GM08714 (cell line): ENCODE measurements at regions not wholly inside any gene's neighbourhood (a gene's known extent, or its start where the extent isn't known, plus 50 kb on each side); places are given as distances from the start of the nearest gene placed in this dataset.

ENCODE experiments used
- H3K4me3 ChIP-seq: fragments of 200-500 bp; sonication (Bioruptor generic); 2 replicates; pipeline ENCODE4 v1.5.1; 2014; ENCODE audit warnings: mild to moderate bottlenecking, low read length, inconsistent platforms
- ZNF274 ChIP-seq: IDR thresholded peaks from 2 replicates; pipeline ENCODE4 v1.6.1; 2012; ENCODE audit warnings: mild to moderate bottlenecking, low read depth, low read length

DNA sequence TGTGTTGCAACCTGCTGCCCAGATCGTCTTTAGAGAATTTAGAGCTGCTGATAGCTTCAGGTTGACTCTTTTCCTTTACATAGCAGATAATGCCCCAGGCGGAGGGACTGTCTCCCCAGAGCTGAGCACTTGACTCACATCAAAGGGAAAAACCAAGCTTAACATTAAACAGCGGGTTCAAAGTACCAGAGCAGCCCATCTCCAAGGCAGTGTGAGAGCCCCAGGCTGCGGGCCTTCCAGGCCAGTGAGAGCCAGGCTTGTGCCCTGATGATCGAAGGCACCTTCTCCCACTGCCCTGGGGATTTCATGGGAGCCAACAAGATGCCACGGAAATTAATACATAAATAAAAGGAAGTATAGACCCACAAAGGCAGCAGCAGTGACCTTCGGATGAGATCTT, 275.6 kb downstream of the XXYLT1 start:
- no peak for TF ChIP-seq ZNF274
- H3K4me3 ChIP-seq = no peak overlapping the region

DNA sequence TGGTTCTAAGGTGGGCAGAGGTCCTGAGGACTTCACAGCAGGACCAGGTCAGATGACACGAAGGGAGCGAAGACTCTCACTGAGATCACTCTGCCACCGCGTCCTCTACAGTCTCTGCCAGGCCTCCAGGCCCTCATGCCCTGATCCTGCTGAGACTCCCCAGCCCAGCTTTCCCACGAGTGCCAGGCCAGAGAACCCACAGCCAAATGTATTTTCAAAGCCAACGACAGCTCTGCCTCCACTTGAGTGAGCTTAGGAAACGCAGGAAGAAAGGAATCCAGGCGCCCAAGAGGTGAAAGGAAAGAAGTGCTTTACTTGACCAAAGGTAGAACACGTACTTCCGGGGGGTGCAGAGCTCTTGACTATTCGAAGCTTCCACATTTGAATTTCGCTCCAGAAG, 275.0 kb downstream of the XXYLT1 start:
- TF ChIP-seq ZNF274 = no peak
- H3K4me3 ChIP-seq = no peak overlapping the region

DNA sequence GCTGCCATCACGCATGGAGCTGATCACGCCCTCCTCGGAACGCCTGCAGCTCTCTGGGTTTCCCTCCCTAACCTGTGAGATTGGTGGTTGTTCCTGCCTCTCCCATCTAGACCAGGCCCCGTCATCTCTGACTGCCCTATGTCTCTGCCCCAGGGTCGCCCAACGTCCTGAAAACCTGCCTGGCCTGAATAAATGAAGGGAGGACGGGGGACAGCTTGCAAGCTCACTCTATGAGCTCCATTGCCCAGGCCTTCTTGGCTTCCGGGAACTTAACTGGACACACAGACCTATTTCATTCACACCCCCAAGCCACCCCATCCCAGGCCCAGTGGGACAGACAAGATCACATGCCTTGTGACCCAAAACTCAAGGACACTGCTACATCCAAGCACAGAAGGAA, 274.2 kb downstream of the XXYLT1 start:
- no peak for TF ChIP-seq ZNF274
- H3K4me3 ChIP-seq = no peak overlapping the region

DNA sequence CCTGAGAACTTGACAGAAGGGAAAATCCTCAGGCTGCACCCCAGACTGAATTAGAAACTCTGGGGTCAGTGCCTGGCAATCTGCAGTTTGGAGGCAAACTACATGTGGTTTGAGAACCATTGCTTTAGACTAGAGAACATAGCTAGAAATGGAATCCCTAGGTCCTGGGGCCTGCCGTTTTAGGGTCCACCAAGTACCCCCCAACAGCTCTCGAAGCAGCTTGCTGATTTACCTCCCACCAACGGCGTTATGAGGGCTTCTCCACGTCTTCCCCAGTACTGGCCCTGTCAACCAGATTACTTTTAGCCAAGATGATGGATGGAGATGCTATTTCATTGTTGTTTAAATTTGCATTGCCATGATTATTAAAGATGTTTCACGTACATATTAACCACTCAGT, 272.5 kb downstream of the XXYLT1 start:
- H3K4me3 ChIP-seq = no peak overlapping the region
- TF ChIP-seq ZNF274 = no peak

DNA sequence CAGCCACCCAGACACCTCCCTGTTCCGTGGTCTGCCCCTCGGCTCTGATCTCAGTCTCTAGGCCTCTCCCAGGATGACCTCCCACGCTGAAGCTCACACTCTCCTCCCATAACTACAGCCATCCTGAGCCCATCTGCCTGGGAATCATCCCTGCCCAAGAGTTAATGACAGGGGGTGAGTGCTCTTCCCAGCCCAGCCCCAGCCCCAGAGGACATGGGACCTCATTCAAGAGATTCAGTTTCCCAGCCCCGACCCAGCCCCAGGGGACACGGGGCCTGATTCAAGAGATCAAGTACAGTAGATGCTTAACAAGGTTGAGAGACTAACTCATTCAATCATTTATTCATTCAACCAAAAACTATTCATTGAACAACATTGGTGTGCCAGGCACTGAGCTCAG, 272.0 kb downstream of the XXYLT1 start:
- TF ChIP-seq ZNF274 = no peak

DNA sequence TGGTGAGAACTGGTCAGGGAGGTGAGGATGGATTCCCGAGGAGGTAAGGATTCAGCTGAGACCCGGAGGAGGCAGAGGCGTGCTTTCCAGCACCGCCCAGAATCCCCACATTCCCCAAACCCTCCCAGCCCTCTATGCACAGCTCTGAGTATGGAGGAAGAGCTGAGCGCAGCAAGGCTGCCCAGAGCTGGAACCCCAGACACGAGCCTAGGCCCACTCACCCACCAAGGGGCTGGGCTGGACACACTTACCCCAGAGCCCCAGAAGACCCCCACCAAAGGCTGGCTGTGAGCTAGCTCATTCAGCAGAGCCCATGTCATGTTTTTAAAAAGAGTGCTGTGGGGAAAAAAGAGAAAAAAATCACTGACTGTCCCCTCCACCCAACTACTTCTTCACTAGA, 271.5 kb downstream of the XXYLT1 start:
- TF ChIP-seq ZNF274 = no peak
- no peak overlapping the region for H3K4me3 ChIP-seq

More for the DNA sequence above, 272.0 kb downstream of the XXYLT1 start:
- no peak overlapping the region for H3K4me3 ChIP-seq

DNA sequence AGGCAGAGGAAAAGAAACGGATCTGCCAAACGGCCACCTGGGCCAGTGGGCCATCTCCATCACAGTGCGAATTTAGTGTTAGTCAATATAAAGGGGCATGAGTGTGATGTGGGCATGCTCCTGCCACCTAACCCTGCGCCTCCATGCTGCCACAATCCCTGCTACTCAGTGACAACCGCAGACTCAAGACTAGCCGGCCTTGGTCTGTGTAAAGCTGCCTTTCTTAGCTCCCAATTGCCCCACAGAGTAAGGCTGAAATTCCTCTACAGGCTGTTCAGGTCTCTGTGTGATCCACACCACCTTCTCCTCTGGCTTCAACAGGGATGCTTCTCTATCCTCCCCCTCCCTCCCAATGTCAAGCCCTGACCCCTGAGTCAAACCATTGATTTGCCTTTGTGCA, 269.7 kb downstream of the XXYLT1 start:
- no peak for TF ChIP-seq ZNF274

DNA sequence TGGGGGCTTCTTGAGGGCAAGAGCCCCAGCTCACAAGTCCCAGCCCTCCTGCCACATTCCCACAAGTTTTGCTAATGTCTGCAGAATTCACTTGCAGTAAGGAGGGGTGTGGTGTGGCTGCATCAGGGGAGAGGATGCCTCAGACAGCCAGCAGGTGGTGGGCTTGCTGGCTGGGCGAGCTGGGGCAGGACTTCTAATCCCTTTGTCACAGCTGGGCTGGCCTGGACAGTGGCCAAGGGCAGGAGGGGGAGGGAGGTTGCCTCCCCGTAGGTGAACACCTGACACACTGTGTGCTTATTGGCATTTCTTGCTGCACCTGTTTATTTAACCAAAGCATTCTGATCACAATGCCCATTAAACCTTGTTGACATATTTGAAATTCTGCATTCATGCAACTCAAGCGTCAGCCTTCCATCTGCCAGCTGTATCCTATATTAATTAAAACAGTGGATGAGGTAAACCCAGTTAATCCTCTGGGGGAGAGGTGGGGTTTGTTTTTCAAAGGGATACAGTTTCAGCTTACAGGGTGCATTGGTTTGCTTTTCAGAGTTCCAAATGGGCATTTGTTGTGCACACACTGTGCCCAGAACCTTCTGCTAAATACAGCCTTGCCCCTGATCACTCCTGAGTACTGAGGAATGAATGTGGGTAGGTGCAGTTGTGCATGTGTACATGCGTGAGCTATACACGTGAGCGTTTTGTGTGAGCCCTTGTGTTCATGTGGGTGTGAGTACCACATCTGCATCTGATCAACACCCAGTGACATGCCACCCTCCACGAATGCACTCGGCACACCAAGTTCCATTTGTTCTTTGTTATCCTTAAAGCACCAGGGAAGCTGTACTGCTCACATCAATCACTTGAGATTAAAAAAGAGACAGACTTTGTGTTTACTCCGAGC, 268.7 kb downstream of the XXYLT1 start:
- H3K4me3 ChIP-seq = no peak overlapping the region
- TF ChIP-seq ZNF274 = no peak

More for the DNA sequence above, 269.7 kb downstream of the XXYLT1 start:
- H3K4me3 ChIP-seq = no peak overlapping the region

DNA sequence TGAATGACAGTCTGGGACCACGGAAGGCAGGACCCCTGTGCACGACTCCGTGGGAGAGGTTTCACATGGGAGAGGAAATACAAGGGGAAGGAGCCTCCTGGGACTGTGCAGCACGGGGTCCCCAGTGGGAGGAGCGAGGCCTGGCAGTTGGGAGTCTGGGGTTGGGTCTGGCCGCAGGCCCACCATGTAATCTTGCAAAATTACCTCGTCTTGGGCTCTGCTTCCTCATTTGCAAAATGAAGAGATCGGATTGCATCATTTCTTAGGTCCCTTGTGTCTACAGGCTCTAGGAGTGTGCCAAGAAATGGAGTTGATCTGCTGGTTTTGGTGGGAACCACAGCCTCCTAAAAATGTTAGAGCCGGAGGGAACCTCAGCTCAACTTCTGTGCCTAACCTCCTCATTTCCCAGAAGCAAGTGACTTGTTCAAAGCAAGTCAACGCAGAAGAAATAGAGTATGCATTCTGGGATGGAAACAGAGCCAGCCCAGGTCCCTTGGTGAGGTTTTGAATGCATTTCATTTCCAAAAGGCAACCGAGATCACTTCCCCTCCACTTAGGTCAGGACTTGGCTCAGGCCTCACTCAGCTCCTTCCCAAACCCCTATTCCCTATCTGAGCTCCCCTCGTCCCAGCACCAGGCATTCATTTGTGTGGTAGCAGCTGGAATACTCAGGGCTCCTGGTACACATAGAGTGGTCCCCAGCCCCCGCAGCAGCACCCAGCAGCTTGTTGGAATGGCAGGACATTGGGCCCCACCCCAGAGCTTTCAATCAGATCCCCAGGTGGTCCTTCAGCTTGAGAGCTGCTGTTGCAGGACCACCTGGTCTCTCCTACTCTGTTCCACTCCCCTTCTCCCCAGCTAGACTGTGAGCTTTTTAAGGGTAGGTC, 267.7 kb downstream of the XXYLT1 start:
- H3K4me3 ChIP-seq = no peak overlapping the region
- TF ChIP-seq ZNF274 = no peak

DNA sequence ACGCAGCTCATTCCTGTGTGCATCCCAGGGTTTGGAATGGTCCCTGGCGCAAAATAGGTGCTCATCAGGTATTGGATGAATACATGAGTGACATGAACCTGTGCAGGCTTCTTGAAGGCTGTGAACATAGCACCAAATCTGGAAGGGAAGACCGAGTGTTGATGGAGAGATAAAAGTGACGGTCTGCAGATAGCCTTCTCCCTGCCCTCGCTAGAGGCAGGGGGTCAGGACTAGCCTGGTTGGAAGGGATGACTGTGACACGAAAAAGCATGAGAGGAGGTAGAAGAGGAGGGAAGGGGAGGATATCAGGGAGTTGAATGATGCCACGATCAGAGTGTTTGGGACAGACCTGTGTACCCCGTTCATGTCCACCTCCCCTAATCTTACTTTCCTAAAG, 267.1 kb downstream of the XXYLT1 start:
- TF ChIP-seq ZNF274 = no peak
- no peak overlapping the region for H3K4me3 ChIP-seq

DNA sequence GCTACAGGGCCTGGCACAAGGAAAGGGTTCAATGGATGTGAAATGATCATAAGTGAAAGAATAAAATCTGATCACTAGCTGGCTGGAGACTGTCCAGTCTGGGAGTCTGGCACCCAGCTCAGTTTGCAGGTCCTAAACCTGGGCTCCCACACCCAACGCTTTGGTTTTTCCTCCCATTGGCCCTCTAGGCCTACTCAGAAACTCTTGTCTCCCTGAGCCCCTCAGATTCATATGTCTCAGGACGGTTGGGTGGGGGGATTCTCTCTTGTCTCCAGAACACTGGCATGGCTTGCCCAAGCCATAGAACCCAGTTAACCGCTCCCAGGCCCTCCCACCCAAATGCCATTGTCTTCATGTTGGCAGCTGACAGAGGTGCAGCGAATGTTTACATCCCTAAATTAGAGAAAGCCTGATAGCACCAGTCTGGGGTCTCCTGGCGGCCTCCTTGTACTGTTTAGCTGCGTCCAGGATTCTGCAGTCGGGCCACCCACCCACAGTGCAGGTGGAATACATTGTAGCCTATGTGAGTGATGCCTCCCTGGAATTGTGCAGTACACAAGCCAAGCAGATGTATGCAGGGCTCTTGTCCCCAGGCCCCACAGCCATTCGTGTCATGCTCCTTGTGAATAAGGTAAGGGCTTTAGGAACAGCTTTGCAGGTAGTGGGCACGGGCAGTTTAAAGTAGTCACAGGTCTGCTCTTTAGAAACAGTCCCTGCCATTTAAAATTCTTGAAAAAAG, 266.3 kb downstream of the XXYLT1 start:
- H3K4me3 ChIP-seq = no peak overlapping the region
- no peak for TF ChIP-seq ZNF274

DNA sequence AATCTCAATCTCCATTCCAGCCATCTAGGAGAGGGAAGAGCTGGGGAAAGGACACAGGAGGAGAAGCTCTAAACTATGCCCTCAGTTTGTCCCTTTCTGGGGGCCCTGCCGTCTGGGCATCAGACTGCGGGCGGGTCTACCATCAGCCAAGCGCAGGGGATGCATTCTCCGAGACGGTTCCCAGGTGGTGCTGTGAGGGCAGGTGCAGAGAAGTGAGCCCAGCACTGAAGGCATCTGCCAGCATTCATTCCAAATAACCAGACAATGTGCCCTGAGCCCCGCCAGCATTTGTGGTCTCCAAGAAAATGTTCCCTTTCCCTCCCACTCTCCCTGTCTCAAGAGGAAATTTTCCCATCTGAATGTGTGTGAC, 265.7 kb downstream of the XXYLT1 start:
- no peak overlapping the region for H3K4me3 ChIP-seq
- TF ChIP-seq ZNF274 = no peak

DNA sequence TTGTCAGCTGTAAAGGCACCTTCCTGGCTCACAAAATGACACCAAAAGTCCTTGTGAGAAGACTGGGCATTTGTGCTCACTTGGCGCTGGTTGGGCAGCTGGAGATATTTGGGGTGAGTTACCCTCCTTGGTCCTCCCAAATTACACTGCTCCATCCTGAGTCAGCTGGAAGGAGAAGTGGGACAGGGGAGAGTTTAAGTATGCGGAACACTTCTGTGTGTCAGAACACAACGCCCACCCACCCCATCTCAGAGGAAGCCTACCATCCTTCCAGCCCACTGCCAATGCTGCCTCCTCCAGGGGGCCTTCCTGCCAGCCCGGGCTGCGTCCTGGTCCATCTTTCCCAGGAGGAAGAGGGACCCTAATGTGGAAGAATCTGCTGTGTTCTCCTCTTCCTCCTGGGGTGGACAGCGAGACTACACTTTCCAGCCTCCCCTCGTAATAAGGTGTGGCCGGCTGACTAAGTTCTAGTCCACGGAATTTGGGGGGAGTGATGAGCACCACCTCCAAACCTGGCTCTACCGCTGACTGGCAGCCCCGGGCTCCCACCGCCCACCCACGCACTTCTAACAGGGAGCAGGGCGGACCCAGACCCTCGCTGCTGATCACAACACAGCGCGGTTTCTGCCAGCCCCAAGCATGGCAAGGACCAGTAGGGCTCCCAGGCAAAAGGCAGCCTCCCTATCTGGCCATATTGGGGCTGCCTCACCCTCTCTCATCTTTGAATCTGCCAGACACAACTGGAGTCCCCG, 265.0 kb downstream of the XXYLT1 start:
- TF ChIP-seq ZNF274 = no peak
- no peak overlapping the region for H3K4me3 ChIP-seq

DNA sequence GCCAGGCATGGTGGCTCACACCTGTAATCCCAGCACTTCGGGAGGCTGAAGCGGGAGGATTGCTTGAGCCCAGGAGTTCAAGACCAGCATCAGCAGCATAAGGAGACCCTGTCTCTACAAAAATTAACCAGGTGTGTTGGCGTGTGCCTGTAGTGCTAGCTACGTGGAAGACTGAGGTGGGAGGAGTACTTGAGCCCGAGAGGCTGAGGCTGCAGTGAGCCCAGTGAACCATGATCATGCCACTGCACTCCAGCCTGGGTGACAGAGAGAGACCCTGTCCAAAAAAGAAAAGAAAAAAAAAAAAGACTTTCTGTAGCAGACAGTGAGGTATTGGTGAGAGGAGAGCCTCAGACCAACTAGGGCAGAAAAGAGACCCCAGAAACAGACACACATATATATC, 263.8 kb downstream of the XXYLT1 start:
- TF ChIP-seq ZNF274 = no peak

More for the DNA sequence above, 263.8 kb downstream of the XXYLT1 start:
- H3K4me3 ChIP-seq = no peak overlapping the region
